K562 (cell line): ENCODE measurements at regions not wholly inside any gene's neighbourhood (a gene's known extent, or its start where the extent isn't known, plus 50 kb on each side); places are given as distances from the start of the nearest gene placed in this dataset.
A peak's percentile ranks its signal among the peaks of the same experiment; 100 is the strongest.

ENCODE experiments used
- ATAC-seq: fragments of 200-7000 bp; cut with Tn5 transposase; 3 replicates; pipeline ENCODE4 v1.9.1; 2020; ENCODE audit warnings: moderate library complexity
- BruUV-seq: library from RNA; stranded (reverse); fragments of 400-500 nt; replicated peaks from 2 replicates; lab custom pipeline; 2021; lab: Mats Ljungman, UMichigan
- CTCF ChIA-PET: fragments of 300-600 bp; formaldehyde crosslinking; extraction: SDS; loops from one replicate; lab custom pipeline; 2021; ENCODE audit warnings: low intra/inter-chr PET ratio; lab: Yijun Ruan, JAX
- POLR2A ChIA-PET: fragments of 300-600, 350-650 bp; sonication (Branson Sonifier 250); formaldehyde crosslinking; extraction: SDS; loops from one replicate; lab custom pipeline; 2021; ENCODE audit warnings: antibody characterized with exemption, inconsistent platforms; lab: Yijun Ruan, JAX
- DNase-seq, 4 experiments: peaks; one replicate each; pipeline versions ENCODE4 v3.0.0 to v3.0.0-alpha.2; 2011 to 2018; ENCODE audit warnings: low spot score in 3 of 4, mixed read lengths in 3 of 4; ENCODE audit errors: extremely low read depth in 1 of 4
- FAIRE-seq: peaks from 2 replicates; lab custom pipeline; 2011; peaks lifted over from hg19 to GRCh38; lab: Jason Lieb, UNC
- H2AFZ ChIP-seq: 2 replicates; pipeline ENCODE4 v1.6.0; 2011; ENCODE audit warnings: low read depth, low read length, control low read depth, inconsistent platforms
- H3K27ac ChIP-seq: fragments of 200-600 bp; 3 replicates; pipeline ENCODE4 v1.8.0; 2011; ENCODE audit warnings: low read depth, mild to moderate bottlenecking, control low read depth, inconsistent platforms, low read length, moderate library complexity, mixed read lengths; ENCODE audit errors: extremely low read depth
- H3K27me3 ChIP-seq, 2 experiments: fragments of 300-600 bp in 1 of 2; 2 replicates in 1 of 2; 3 replicates in 1 of 2; pipeline versions ENCODE4 v1.6.0 to v1.8.0; 2011; ENCODE audit warnings: inconsistent platforms in 2 of 2, low read length in 2 of 2, mild to moderate bottlenecking in 1 of 2, mixed read lengths in 1 of 2, moderate library complexity in 1 of 2; ENCODE audit not compliant: control insufficient read depth in 2 of 2, insufficient read depth in 2 of 2
- H3K36me3 ChIP-seq: fragments of 300-600 bp; 3 replicates; pipeline ENCODE4 v1.8.0; 2011; ENCODE audit warnings: mild to moderate bottlenecking, low read length, inconsistent platforms; ENCODE audit not compliant: control insufficient read depth, insufficient read depth
- H3K4me1 ChIP-seq, 2 experiments: fragments of 200-600 bp in 1 of 2; replicated peaks in 1 of 2; 2 replicates in 1 of 2; 3 replicates in 1 of 2; pipeline versions ENCODE4 v1.5.1 to v1.8.0; 2011; ENCODE audit warnings: inconsistent platforms in 2 of 2, low read length in 2 of 2, mild to moderate bottlenecking in 1 of 2, mixed read lengths in 1 of 2, moderate library complexity in 1 of 2; ENCODE audit not compliant: control insufficient read depth in 2 of 2, insufficient read depth in 2 of 2
- H3K4me2 ChIP-seq: 2 replicates; pipeline ENCODE4 v1.6.1; 2011; ENCODE audit warnings: low read length, control low read depth, inconsistent platforms, mixed read lengths; ENCODE audit not compliant: insufficient read depth
- H3K4me3 ChIP-seq: fragments of 200-600 bp; sonication (generic), shearing (Covaris generic); 2 replicates; pipeline ENCODE4 v1.5.1; 2016; ENCODE audit warnings: control low read depth, inconsistent platforms
- H3K79me2 ChIP-seq: fragments of 200-600 bp; 3 replicates; pipeline ENCODE4 v1.8.0; 2011; ENCODE audit warnings: low read length, inconsistent platforms; ENCODE audit not compliant: control insufficient read depth, insufficient read depth
- H3K9ac ChIP-seq, 2 experiments: 2 replicates each; pipeline versions ENCODE4 v1.6.0 to v1.6.1; 2011; ENCODE audit warnings: low read depth in 2 of 2, low read length in 2 of 2, control low read depth in 1 of 2, inconsistent platforms in 1 of 2, mild to moderate bottlenecking in 1 of 2, mixed read lengths in 1 of 2; ENCODE audit not compliant: insufficient read depth in 1 of 2
- H3K9me1 ChIP-seq: one replicate; pipeline ENCODE4 v1.6.0; 2011; ENCODE audit warnings: inconsistent platforms, mild to moderate bottlenecking, low read length, moderate library complexity; ENCODE audit not compliant: control insufficient read depth, insufficient read depth
- H3K9me3 ChIP-seq: replicated peaks from 2 replicates; pipeline ENCODE4 v1.5.1; 2011; ENCODE audit warnings: low read depth, low read length, inconsistent platforms; ENCODE audit not compliant: control insufficient read depth, insufficient read depth
- H4K20me1 ChIP-seq: replicated peaks from 2 replicates; pipeline ENCODE4 v1.6.1; 2011; ENCODE audit warnings: low read length, inconsistent platforms, mixed read lengths; ENCODE audit not compliant: control insufficient read depth, insufficient read depth
- FOS ChIP-seq: IDR thresholded peaks from 3 replicates; pipeline ENCODE4 v1.6.1; 2011; ENCODE audit not compliant: insufficient read length; ENCODE audit errors: extremely low read depth
- GTF3C2 ChIP-seq: IDR thresholded peaks from 3 replicates; pipeline ENCODE4 v1.6.1; 2011; ENCODE audit warnings: borderline replicate concordance, mild to moderate bottlenecking, moderate library complexity; ENCODE audit not compliant: insufficient read length; ENCODE audit errors: extremely low read depth
- HOXB6 ChIP-seq: fragments of 250-450 bp; sonication (Bioruptor Pico); IDR thresholded peaks from 2 replicates; pipeline ENCODE4 v1.5.1; 2022; ENCODE audit warnings: mild to moderate bottlenecking, borderline replicate concordance
- MBD2 ChIP-seq: sonication (generic); IDR thresholded peaks from 2 replicates; pipeline ENCODE4 v1.6.1; 2016; ENCODE audit warnings: low read depth, borderline replicate concordance
- MYBL2 ChIP-seq, 2 experiments: fragments of 450-650 bp in 1 of 2; sonication (generic) in 1 of 2; formaldehyde crosslinking in 1 of 2; IDR thresholded peaks; 2 replicates each; pipeline versions ENCODE4 v1.6.1 to v1.8.1; 2017 to 2022; ENCODE audit warnings: borderline replicate concordance in 1 of 2, inconsistent platforms in 1 of 2, low read depth in 1 of 2, mild to moderate bottlenecking in 1 of 2, missing genetic modification reagents in 1 of 2, moderate library complexity in 1 of 2
- PML ChIP-seq: IDR thresholded peaks from 2 replicates; pipeline ENCODE4 v1.6.1; 2012; ENCODE audit warnings: low read length, inconsistent platforms
- POLR2AphosphoS2 ChIP-seq: IDR thresholded peaks from 2 replicates; pipeline ENCODE4 v1.6.1; 2012; ENCODE audit warnings: low read length, improper control_type of control experiment
- POLR2AphosphoS5 ChIP-seq: IDR thresholded peaks from 2 replicates; pipeline ENCODE4 v1.6.1; 2011; ENCODE audit warnings: mild to moderate bottlenecking, low read depth, low read length, moderate library complexity; ENCODE audit not compliant: control insufficient read depth, insufficient read depth
- RFX1 ChIP-seq: fragments of 450-650 bp; IDR thresholded peaks from 2 replicates; pipeline ENCODE4 v1.6.1; 2016; ENCODE audit warnings: mild to moderate bottlenecking, moderate library complexity
- TAF1 ChIP-seq: IDR thresholded peaks from 2 replicates; pipeline ENCODE4 v1.6.1; 2011; ENCODE audit warnings: mild to moderate bottlenecking, low read length, moderate library complexity; ENCODE audit not compliant: insufficient read depth, control insufficient read depth, severe bottlenecking; ENCODE audit errors: extremely low read depth
- U2AF2 ChIP-seq: fragments of 200-400 bp; formaldehyde crosslinking; optimal IDR thresholded peaks from 2 replicates; pipeline ENCODE3; 2017; ENCODE audit warnings: low read depth, mild to moderate bottlenecking, low read length
- WGBS: fragments of 100-300 bp; shearing (Covaris generic); methylation state at CpG from one replicate; pipeline ENCODE4 v1.1.6; 2016; ENCODE audit warnings: low coverage, mixed read lengths; ENCODE audit not compliant: insufficient coverage; ENCODE audit errors: missing lambda C conversion rate; 5-methylcytosine and 5-hydroxymethylcytosine counted together
- in situ Hi-C: fragments of 300-500 bp; cut with MboI; formaldehyde crosslinking; loops from 4 replicates; pipeline ENCODE4 v1.15.0; 2018; ENCODE audit warnings: inconsistent platforms, mixed read lengths
- intact Hi-C: fragments of 100-400 bp; cut with micrococcal nuclease; formaldehyde crosslinking; loops from 2 replicates; pipeline ENCODE4 v1.14.2; 2022

DNA sequence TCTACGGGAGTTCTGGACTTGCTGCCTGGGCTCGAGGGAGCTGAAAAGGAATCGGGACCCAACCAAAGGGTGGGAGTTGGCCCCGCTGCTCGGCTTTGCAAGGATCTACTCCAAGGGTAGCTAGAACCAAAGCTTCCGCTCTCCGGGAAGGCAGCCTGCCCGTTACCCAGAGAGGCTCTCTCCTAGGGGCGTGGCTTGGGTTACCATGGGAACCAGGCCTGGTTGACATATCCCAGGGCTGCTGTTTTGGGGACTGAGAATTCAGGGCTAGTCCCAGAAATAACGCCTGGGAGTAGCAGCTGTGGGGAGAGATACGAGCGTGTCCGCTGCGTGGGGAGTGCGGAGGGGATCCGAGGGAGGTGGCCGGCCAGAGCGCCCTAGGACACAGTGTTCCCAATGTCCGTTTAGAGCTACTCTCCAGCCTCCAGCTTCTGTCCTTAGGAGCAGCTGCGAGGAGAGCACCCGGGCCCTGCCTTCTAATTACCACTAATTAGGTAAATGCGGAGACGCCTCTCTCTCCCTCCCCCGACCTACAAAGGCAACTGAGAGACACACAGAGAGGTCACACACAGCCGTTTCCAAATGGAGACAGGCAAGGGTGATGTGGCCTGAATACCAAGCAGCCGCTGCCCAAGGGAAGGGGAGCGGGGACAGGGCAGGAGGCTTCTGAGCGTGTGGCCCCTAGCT, 141.6 kb upstream of the CADM1 start:
- WGBS = under 1% methylated on average over 23 of the region's 28 CpGs
- intact Hi-C loops (no loop called here), in situ Hi-C loops (no loop called here)
- DNase-seq = peak; percentile 38 to 53 (median 51)
- H3K36me3 ChIP-seq = no peaks in the 10 kb centered on the region
- no peak overlapping the region for H3K27ac ChIP-seq
- ATAC-seq = peak; percentile 80
- H2AFZ ChIP-seq = no peak overlapping the region
- FAIRE-seq = no peak
- BruUV-seq = no TSS peak
- 0 out of 2 replicates have a peak overlapping the region, but pooled peaks have one; percentile 7 for H3K4me2 ChIP-seq
- no peaks in the 10 kb centered on the region for H3K9me3 ChIP-seq
- peaks cover 0 to 13% of the 10 kb centered on the region in 2 experiments; a peak in 2 of 5 replicates for H3K27me3 ChIP-seq
- no peaks in the 10 kb centered on the region; a peak in 1 of 5 replicates for H3K4me1 ChIP-seq
- no peak overlapping the region for H3K4me3 ChIP-seq
- H3K9me1 ChIP-seq = no peaks in the 10 kb centered on the region
- ChIA-PET CTCF (no interaction called here), POLR2A (interaction anchor here (0.6 kb wide), 2 partner anchors 8 to 65 kb away, joined by 3 read pairs; no protein-coding TSS in a partner anchor)
- H4K20me1 ChIP-seq = no peaks in the 10 kb centered on the region
- H3K9ac ChIP-seq = no peak overlapping the region
- no peaks in the 10 kb centered on the region for H3K79me2 ChIP-seq
- TF ChIP-seq POLR2AphosphoS2 = no peak
- TF ChIP-seq POLR2AphosphoS5 = no peak
- peak; percentile 89 for TF ChIP-seq RFX1
- no peak for TF ChIP-seq FOS
- TF ChIP-seq, all 486 proteins: peak for 1

GRCh38 chr11:115644856-115645255, 140.6 kb upstream of the CADM1 start:
- Histone ChIP-seq H3K4me1 (no peaks in the 10 kb centered on the region; a peak in 1 of 5 replicates), H3K4me2 (no peak overlapping the region), H3K9ac (no peak overlapping the region), H3K27me3 (peaks cover 0 to 13% of the 10 kb centered on the region in 2 experiments; a peak in 2 of 5 replicates), H3K36me3 (no peaks in the 10 kb centered on the region), H3K9me3 (no peaks in the 10 kb centered on the region), H3K79me2 (no peaks in the 10 kb centered on the region), H3K27ac (no peak overlapping the region), H3K4me3 (no peak overlapping the region), H4K20me1 (no peaks in the 10 kb centered on the region), H3K9me1 (no peaks in the 10 kb centered on the region), H2AFZ (no peak overlapping the region)
- no peak for ATAC-seq
- ChIA-PET CTCF (no interaction called here), POLR2A (interaction anchor here (0.6 to 0.7 kb wide), 2 partner anchors 287 to 1680 kb away, joined by 3 to 4 read pairs; no protein-coding TSS in a partner anchor)
- in situ Hi-C loops = no loop called here
- no peak for FAIRE-seq
- DNase-seq = no peak
- BruUV-seq = no TSS peak
- intact Hi-C loops = no loop called here
- WGBS = 3% methylated on average over 4 of the region's 4 CpGs
- TF ChIP-seq U2AF2 (no peak), PML (no peak), HOXB6 (CRISPR knock-in tag) (no peak), GTF3C2 (no peak), MBD2 (no peak), MYBL2 (IDR thresholded peaks at IDR 0.05; ENCODE audit: low read depth) (no peak), MYBL2 (CRISPR knock-in tag; IDR thresholded peaks at IDR 0.05; ENCODE audit: borderline replicate concordance) (no peak), TAF1 (no peak)
